GM21825 (cell line): ENCODE measurements at regions not wholly inside any gene's neighbourhood (a gene's known extent, or its start where the extent isn't known, plus 50 kb on each side); places are given as distances from the start of the nearest gene placed in this dataset.

Source experiments
- ATAC-seq: cut with Tn5 transposase; IDR thresholded peaks from one replicate; pipeline ENCODE4 v1.9.1; 2021; ENCODE audit warnings: mild to moderate bottlenecking, moderate library complexity; ENCODE audit not compliant: unreplicated experiment

GRCh38 chr14:97695456-97695981, 898.3 kb downstream of the VRK1 start:
- no peak for ATAC-seq

GRCh38 chr14:97697772-97698171, 900.6 kb downstream of the VRK1 start:
- ATAC-seq = no peak

- no peak for ATAC-seq
Observed at GRCh38 chr14:97699026-97699425, 901.8 kb downstream of the VRK1 start.

GRCh38 chr14:97703006-97703760, 906.0 kb downstream of the VRK1 start:
- ATAC-seq = no peak

GRCh38 chr14:97704316-97704885, 907.2 kb downstream of the VRK1 start:
- no peak for ATAC-seq

GRCh38 chr14:97705107-97705506, 907.9 kb downstream of the VRK1 start:
- ATAC-seq = no peak

GRCh38 chr14:97705976-97706375, 908.8 kb downstream of the VRK1 start:
- no peak for ATAC-seq

- no peak for ATAC-seq
Observed at GRCh38 chr14:97706819-97707218, 909.6 kb downstream of the VRK1 start.

- no peak for ATAC-seq
Observed at GRCh38 chr14:97707603-97708002, 910.4 kb downstream of the VRK1 start.

- ATAC-seq = no peak
Observed at GRCh38 chr14:97709552-97709951, 912.4 kb downstream of the VRK1 start.

GRCh38 chr14:97710726-97711125, 913.5 kb downstream of the VRK1 start:
- ATAC-seq = no peak

GRCh38 chr14:97712471-97712870, 915.3 kb downstream of the VRK1 start:
- no peak for ATAC-seq

- ATAC-seq = no peak
Observed at GRCh38 chr14:97713023-97713422, 915.8 kb downstream of the VRK1 start.

GRCh38 chr14:97718886-97719442, 921.8 kb downstream of the VRK1 start:
- ATAC-seq = no peak

- ATAC-seq = no peak
Observed at GRCh38 chr14:97719931-97720330, 922.7 kb downstream of the VRK1 start.

- ATAC-seq = no peak
Observed at GRCh38 chr14:97723351-97723750, 926.2 kb downstream of the VRK1 start.

- no peak for ATAC-seq
Observed at GRCh38 chr14:97723819-97724218, 926.6 kb downstream of the VRK1 start.

- no peak for ATAC-seq
Observed at GRCh38 chr14:97724265-97724731, 927.1 kb downstream of the VRK1 start.

GRCh38 chr14:97726676-97727075, 929.5 kb downstream of the VRK1 start:
- no peak for ATAC-seq

- no peak for ATAC-seq
Observed at GRCh38 chr14:97730706-97731105, 933.5 kb downstream of the VRK1 start.

- no peak for ATAC-seq
Observed at GRCh38 chr14:97731800-97732199, 934.6 kb downstream of the VRK1 start.

- ATAC-seq = no peak
Observed at GRCh38 chr14:97747316-97747715, 950.1 kb downstream of the VRK1 start.
